ENCODE measurements at regions not wholly inside any gene's neighbourhood (a gene's known extent, or its start where the extent isn't known, plus 50 kb on each side); places are given as distances from the start of the nearest gene placed in this dataset.

DNA sequence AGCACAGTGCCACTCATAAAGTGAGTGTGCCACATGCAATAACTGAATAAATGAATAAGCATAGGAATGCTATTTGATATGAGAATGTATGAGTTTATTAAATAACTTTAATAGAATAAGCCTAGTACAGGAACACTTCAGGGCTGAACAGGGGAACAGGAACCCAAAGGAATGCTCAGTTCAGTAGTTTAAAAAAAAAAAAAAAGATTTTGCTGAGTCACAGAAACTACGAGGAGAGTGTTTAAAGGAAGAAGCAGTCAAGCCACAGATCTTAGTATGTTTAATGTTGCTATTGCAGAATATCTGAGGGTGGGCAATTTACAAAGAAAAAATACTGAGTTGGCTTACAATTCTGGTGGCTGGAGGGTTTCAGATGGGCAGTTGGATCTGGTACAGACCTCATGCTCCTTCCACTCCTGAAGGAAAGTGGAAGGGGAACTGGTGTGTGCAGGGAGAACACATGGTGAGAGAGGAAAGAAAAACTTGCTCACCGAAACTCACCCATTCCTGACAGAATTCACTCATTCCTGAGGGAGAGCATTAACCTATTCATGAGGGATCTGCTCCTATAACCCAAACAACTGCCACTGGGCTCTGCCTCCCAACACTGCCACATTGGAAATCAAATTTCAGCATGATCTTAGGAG is 880.3 kb upstream of the MGAT4C start:
- TF ChIP-seq, protein P1, sequence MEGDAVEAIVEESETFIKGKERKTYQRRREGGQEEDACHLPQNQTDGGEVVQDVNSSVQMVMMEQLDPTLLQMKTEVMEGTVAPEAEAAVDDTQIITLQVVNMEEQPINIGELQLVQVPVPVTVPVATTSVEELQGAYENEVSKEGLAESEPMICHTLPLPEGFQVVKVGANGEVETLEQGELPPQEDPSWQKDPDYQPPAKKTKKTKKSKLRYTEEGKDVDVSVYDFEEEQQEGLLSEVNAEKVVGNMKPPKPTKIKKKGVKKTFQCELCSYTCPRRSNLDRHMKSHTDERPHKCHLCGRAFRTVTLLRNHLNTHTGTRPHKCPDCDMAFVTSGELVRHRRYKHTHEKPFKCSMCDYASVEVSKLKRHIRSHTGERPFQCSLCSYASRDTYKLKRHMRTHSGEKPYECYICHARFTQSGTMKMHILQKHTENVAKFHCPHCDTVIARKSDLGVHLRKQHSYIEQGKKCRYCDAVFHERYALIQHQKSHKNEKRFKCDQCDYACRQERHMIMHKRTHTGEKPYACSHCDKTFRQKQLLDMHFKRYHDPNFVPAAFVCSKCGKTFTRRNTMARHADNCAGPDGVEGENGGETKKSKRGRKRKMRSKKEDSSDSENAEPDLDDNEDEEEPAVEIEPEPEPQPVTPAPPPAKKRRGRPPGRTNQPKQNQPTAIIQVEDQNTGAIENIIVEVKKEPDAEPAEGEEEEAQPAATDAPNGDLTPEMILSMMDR (IDR thresholded peaks at IDR 0.05), result no peak
- no peak for TF ChIP-seq EZH2 (IDR thresholded peaks at IDR 0.05; ENCODE audit: borderline replicate concordance, insufficient read depth, low read depth, low read length, poor library complexity, severe bottlenecking)

Data from B cell (primary cell).